ENCODE measurements at regions not wholly inside any gene's neighbourhood (a gene's known extent, or its start where the extent isn't known, plus 50 kb on each side); places are given as distances from the start of the nearest gene placed in this dataset.
"Not testable (repeated sequence)": the region's sequence is repeated elsewhere in the genome, so short reads cannot be mapped to it uniquely, and the experiment has no call there.

DNA sequence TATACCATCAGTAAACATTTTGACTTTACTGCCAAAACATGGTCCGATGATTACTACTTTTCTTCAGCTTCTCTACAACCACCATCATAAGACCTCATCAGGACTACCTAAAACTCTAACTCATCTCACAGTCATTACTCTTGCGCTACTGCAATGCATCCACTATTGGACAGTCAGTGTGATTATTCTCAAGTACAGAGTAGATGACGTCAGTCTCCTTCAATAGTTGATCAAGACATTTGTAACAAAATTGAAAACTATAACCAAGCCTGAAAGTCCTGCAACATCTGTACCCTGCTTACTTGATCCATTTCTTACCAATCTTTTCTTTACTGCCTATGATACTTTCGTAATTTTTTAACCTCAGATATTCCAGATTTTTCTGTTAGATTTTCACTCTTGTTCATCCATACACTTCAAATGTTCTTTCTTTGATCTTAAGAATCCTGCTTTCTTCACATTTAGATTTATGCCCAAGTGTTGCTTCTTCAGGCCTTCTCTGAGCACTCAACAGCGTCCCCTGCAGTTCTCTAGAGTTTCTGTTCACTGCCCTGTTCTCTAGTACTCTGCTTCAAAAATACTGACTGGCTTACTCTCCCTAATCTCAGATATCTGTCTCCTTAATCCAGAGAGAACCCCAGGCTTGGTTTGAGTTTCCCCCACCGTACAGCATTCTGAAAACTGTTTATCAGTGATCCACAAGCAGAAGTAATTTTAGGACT lies 1517.6 kb downstream of the STIM2 start:
- DNase-seq (ENCODE audit: low read depth in 3 of 3), result no peak

- no peak for DNase-seq (ENCODE audit: low read depth in 3 of 3)
Observed at GRCh38 chr4:28385801-28386200, 1525.2 kb downstream of the STIM2 start.

GRCh38 chr4:28386776-28387175 lies 1526.1 kb downstream of the STIM2 start:
- no peak for DNase-seq (ENCODE audit: low read depth in 3 of 3)

DNA sequence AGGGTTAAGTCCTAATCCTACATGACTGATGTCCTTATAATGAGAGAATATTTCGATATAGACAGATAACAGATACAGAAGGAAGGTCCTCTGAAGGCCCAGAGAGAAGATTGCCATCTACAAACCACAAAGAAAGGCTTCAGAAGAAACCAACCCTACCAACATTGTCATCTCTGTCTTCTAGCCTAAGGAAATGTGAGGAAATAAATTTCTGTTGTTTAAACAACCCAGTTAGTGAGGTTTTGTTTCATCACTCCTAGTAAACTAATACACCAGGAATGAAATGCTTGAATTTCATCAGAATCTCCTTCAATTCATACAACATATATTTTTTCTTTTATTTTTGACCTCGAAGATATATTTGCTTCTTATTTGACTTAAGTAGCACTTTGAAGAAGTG lies 1527.8 kb downstream of the STIM2 start:
- DNase-seq (ENCODE audit: low read depth in 3 of 3), result no peak

DNA sequence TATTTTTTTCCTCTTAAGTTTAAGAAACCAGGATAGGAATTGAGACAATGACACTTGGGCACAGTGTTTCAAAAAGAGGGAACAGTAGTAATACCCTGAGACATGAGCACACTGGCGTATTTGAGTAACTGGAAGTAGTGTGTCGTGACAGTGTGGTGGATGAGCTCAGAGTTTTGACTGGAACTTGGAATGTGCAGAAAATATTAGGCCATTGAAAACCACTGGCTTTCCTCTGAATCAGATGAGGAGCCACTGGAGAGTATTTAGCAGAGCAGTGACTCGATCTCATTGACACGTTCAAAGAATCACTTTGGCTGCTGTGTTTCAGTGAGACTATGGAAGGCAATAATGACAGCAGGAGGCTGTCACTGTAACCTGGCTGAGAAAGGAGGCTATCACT lies 1531.2 kb downstream of the STIM2 start:
- no peak for DNase-seq (ENCODE audit: low read depth in 3 of 3)

DNA sequence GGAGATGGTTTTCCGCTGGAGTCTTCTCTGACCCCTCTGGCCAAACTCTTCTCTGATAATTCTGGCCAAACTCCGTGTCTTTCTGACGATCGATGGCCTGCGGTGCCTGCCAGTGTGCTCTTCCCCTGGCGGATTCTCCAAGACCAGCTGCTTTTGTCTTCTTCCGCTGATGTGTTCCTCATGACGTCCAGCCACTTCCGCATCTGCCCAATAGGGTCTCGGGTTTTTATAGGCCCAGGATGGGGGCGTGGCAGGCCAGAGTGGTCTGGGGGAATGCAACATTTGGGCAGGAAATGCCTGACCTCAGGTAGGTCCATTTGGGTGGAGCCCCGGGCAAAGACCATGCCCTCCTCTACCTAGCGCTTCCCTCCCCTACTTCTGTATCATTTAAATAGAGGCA lies 1542.1 kb downstream of the STIM2 start:
- DNase-seq (ENCODE audit: low read depth in 3 of 3), result no peak

DNA sequence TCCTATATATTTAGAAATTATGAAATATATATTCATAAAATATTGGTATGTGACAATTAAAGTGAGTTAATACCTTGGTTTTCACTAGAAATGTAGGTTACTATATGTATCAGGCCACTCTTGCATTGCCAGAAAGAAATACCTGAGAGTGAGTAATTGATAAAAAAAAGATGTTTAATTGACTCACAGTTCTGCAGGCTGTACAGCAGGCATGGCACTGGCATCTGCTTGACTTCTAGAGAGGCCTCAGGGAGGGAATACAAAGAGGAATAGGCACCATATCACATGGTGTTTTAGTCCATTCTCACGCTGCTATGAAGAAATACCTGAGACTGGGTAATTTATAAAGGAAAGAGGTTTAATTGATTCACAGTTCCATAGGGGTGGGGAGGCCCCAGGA lies 1560.6 kb downstream of the STIM2 start:
- DNase-seq (ENCODE audit: low read depth in 3 of 3), result no peak

GRCh38 chr4:28426251-28426650 lies 1565.6 kb downstream of the STIM2 start:
- no peak for DNase-seq (ENCODE audit: low read depth in 3 of 3)

DNA sequence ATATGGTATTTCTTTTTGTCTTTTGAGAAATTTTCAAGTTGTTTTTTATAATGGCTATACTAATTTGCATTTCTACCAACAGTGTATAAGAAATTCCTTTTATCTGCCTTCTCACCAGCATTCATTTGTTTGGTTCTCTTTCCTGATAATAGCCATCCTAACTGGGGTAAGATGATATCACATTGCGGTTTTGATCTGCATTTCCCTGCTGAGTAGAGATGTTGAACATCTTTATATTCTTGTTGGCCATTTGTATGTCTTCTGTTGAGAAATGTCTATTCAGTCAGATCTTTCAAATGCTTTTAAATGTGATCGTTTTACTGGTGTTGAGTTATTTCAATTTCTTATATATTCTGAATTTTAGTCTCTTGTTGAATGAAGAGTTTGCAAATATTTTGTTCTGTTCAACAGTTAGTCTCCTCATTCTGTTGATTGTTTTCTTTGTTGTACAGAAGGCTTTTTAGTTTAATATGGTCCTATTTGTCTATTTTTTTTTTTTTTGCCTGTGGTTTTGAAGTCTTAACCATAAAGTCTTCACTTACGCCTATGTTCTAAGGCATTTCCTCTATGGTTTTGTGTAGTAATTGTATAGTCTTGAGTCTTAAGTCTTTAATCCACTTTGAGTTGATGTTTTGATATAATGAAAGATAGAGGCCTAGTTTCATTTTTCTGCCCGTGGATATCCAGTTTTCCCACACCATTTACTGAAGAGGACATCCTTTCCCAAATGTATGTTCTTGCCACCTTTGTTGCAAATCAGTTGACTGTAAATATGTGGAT lies 1566.9 kb downstream of the STIM2 start:
- DNase-seq (ENCODE audit: low read depth in 3 of 3), result no peak

GRCh38 chr4:28432348-28433025 lies 1571.8 kb downstream of the STIM2 start:
- DNase-seq (ENCODE audit: low read depth in 3 of 3), result no peak

- no peak for DNase-seq (ENCODE audit: low read depth in 3 of 3)
Observed at GRCh38 chr4:28435314-28435713, 1574.7 kb downstream of the STIM2 start.

DNA sequence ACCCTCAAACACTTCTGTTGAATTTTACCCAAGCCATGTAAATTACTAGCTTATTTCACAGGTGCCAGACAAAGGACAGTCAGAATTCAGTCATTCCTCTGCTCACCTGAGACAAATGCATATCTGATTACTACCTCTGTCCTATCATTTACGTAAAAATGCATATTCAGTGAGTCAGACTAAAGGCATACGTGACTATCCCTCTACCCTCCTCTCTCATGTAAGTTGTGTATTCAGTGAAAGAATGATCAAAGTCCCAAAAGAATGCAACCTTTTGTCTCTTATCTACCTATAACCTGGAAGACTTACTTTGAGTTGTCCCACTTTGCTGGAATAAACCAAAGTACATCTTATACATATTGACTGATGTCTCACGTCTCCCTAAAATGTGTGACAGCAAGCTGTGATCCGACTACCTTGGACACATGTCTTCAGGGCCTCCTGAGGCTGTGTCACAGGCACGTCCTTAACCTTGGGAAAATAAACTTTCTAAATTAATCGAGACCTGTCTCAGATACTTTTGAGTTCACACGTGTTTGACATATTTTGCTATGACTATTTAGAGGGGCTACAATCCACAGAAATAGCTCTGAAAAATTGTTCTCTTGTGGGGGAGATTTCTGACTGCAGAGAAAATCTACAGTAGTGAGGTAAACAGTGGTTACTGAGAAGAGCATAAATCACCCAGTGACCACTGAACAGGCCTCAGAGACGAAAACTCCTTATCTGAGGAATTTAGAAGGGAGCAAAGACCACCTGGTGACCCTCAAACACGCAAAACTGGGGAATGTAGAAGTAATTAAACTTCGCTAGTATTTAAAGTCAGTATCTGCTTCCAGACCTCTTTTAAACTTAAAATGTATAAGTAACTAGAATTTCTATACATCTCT lies 1575.8 kb downstream of the STIM2 start:
- no peak for DNase-seq (ENCODE audit: low read depth in 3 of 3)

- no peak for DNase-seq (ENCODE audit: low read depth in 3 of 3)
Observed at GRCh38 chr4:28443371-28443770, 1582.7 kb downstream of the STIM2 start.

DNA sequence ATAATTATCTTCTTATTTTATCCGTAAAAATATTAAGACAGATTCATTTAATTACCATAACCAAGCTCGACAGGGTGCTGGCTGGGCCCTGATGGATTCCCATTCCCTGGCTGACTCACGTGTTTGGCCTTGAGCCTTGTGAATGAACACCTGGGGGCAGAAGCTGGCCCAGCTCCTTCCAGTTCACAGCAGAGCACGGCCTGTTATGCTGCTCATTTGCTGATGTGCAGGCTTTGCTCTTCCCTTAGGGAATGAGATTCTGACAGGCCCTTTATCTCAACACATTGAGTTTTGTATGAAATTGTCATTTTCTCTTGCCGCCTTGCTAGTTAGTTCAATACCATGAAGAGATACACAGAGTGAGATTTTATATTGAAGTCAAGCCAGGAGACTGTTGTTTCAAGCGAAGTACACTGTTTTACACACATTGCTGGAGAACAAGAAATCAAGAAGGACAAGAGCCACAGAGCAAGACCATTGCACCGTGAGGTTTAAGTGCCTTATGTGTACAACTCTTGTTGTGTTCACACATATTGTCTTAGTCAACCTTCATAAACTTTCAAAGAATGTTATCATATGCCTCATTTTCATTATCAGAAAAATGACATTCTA lies 1583.3 kb downstream of the STIM2 start:
- no peak for DNase-seq (ENCODE audit: low read depth in 3 of 3)

GRCh38 chr4:28444886-28445496 lies 1584.3 kb downstream of the STIM2 start:
- DNase-seq (ENCODE audit: low read depth in 3 of 3), result no peak

GRCh38 chr4:28449085-28449484 lies 1588.4 kb downstream of the STIM2 start:
- no peak for DNase-seq (ENCODE audit: low read depth in 3 of 3)

GRCh38 chr4:28451346-28451745 lies 1590.7 kb downstream of the STIM2 start:
- no peak for DNase-seq (ENCODE audit: low read depth in 3 of 3)

- DNase-seq (ENCODE audit: low read depth in 3 of 3), result no peak
Observed at GRCh38 chr4:28462766-28463700, 1602.4 kb downstream of the STIM2 start.

- no peak for DNase-seq (ENCODE audit: low read depth in 3 of 3)
Observed at GRCh38 chr4:28464823-28465222, 1604.2 kb downstream of the STIM2 start.

- DNase-seq (ENCODE audit: low read depth in 3 of 3), result not testable (repeated sequence)
Observed at GRCh38 chr4:28466886-28467285, 1606.2 kb downstream of the STIM2 start.
